LNCAP (cell line): ENCODE measurements at regions not wholly inside any gene's neighbourhood (a gene's known extent, or its start where the extent isn't known, plus 50 kb on each side); places are given as distances from the start of the nearest gene placed in this dataset.

Experiments
- TF ChIP-seq, protein P1 (sequence below): fragments of 450-650 bp; IDR thresholded peaks from 2 replicates; pipeline ENCODE4 v1.5.1; 2017; ENCODE audit warnings: mild to moderate bottlenecking

DNA sequence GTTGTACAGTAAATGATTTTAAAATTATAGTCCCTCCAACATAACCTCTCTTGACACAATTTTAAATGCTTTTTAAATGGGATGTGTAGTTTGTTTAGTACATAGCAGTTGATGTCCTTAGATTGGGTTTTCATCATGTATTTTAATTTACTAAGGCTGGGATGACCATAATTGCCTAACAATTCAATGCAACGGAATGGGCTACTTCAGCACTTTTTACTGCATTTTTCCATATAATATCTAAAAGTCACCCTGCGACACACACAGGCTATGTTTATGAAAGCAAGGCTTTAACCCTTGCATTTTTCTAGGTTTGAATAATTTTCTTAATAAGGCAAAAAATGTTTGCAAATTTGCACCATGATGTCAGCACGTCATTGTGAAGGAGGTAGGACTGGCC, 321.0 kb downstream of the DLEU7 start:
- TF ChIP-seq, protein P1, sequence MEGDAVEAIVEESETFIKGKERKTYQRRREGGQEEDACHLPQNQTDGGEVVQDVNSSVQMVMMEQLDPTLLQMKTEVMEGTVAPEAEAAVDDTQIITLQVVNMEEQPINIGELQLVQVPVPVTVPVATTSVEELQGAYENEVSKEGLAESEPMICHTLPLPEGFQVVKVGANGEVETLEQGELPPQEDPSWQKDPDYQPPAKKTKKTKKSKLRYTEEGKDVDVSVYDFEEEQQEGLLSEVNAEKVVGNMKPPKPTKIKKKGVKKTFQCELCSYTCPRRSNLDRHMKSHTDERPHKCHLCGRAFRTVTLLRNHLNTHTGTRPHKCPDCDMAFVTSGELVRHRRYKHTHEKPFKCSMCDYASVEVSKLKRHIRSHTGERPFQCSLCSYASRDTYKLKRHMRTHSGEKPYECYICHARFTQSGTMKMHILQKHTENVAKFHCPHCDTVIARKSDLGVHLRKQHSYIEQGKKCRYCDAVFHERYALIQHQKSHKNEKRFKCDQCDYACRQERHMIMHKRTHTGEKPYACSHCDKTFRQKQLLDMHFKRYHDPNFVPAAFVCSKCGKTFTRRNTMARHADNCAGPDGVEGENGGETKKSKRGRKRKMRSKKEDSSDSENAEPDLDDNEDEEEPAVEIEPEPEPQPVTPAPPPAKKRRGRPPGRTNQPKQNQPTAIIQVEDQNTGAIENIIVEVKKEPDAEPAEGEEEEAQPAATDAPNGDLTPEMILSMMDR, result no peak

DNA sequence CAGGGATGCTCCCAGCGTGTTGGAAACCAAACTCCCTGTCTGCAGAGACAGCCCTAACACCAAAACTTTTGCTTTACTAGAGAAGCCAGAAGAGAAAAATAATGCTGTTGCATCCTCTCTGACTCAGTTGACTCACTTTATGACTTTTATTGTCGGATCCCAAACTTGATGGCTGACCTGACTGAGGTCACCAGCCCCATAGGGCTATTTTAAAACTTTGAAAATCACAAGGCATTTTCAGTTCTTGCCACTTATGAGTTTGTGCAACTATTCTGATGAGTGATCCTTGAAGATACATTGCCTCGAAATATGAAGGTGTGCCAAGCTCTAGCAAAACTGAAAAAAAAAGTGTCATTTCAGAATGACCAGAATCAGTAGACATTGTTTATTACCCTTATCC, 320.2 kb downstream of the DLEU7 start:
- TF ChIP-seq, protein P1, result no peak

- TF ChIP-seq, protein P1, result no peak
These were observed 318.9 kb downstream of the DLEU7 start for GRCh38 chr13:50524560-50524959.

DNA sequence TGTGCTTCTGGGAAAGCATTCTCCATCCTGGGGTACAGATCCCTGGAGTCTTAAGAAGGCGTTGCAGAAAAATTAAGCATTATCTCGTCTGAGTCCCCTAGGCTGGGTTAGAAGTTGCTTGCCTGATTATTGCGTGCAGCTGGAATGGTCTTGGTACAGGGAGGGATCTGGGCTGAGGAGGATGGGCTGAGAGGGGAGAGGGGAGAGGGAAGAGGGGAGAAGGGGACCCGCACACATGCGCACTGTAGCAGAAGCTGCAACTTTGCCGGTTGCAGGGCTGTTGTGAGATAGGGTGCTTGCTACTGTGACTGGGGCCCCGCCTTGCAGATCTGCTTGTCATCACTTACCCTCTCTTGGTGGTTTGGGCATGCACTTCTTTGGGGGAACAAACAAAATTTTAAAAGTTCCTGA, 316.8 kb downstream of the DLEU7 start:
- TF ChIP-seq, protein P1, result no peak

DNA sequence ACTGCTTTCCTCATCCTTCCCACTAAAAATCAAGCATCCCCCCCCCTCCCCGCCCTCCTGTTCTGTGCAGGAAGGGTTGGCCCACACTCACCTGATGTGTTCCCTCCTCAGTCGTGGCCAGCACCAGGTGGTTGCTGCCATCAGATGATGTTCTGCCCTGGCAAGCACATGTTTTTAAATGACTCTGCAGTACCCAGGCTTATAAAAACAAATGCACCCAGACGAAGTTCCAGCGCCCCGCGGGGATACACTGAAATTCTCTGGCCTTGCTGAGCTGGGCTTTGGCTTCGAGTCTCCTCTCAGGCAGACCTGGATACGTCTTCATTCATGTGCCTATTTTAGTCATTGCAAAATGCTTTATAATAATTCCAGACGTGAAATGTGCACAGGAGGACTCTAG, 316.3 kb downstream of the DLEU7 start:
- TF ChIP-seq, protein P1, result no peak

DNA sequence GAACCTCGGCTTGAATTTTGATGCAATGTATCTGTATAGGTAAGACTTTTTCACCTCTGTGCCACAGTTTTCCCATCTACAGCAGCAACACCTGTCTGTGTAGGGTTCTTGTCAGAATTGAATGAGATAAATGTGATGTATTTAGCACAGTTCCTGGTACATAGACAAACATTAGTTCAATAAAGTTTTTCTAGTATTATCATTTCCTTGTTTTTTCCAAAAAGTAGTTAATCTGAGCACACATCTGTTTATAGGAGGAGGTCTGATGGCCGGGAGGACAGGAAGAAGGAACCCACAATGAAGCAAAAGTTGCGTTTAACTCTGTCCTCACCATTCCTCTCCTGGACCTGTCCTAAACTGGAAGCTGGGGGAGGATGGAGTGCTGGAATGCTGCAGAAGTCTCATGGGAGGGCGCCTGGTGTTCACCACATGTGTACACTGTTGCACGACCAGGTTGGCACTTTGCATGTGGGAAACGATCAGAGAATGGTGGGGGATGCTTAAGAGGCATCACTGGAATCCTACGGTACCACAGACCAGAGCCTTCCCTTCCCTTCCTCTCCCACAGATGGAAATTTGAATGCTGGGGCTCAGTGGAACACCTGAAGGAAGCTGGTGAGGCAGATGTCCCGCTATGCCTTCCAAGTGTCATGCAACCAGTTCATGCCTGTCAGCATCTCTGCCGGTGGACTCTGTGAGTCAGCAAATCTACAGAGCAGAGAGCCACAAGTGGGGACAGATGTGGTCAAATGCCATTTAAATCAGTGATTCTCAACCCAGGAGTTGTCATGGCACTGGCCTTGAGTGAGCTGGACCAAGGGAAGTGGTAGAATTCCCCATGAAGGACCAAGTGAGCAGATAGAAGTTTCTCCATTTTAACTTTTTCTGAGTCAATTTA, 315.6 kb downstream of the DLEU7 start:
- TF ChIP-seq, protein P1, result no peak

- TF ChIP-seq, protein P1, result no peak
These were observed 314.2 kb downstream of the DLEU7 start for GRCh38 chr13:50529154-50529882.
